ENCODE measurements at regions not wholly inside any gene's neighbourhood (a gene's known extent, or its start where the extent isn't known, plus 50 kb on each side); places are given as distances from the start of the nearest gene placed in this dataset.

DNA sequence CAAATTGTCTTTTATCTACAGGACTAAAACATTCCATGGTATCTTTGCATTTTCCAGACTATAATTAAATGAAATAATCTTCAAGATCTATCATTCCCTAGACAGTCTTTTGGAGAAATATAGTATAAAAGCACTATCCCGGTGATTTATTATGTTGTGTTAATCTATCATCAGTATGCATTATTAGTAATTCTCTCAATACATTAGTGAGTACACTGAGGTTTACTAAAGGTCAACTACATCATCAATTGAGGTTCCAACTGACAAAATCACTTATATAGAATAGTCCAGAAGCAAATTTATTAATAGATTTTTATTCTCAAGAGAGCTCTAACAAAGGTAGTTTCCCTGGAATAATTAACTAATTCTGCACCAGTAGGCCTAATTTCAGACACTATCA is 169.6 kb downstream of the KCNA4 start:
- no peak for DNase-seq (ENCODE audit: low read depth)
- Mint-ChIP-seq H3K4me3 (ENCODE audit: unreplicated experiment) (no peak overlapping the region), H3K36me3 (ENCODE audit: low read depth, unreplicated experiment) (no peaks in the 10 kb centered on the region), H3K27ac (ENCODE audit: unreplicated experiment) (no peak overlapping the region), H3K4me1 (ENCODE audit: low read depth, unreplicated experiment) (no peaks in the 10 kb centered on the region), H3K27me3 (ENCODE audit: low read depth, unreplicated experiment) (no peaks in the 10 kb centered on the region), H3K9me3 (ENCODE audit: unreplicated experiment) (no peaks in the 10 kb centered on the region)
- Histone ChIP-seq H2AFZ (ENCODE audit: low read depth, low read length) (no peak overlapping the region), H3K9me3 (ENCODE audit: insufficient read depth, low read depth, low read length) (no peaks in the 10 kb centered on the region), H3K9ac (ENCODE audit: low read length) (no peak overlapping the region), H3K79me2 (ENCODE audit: insufficient read depth, low read length) (no peaks in the 10 kb centered on the region), H4K20me1 (ENCODE audit: insufficient read depth, low read length) (no peaks in the 10 kb centered on the region), H3K27me3 (ENCODE audit: insufficient read depth, low read length) (no peaks in the 10 kb centered on the region), H3K4me3 (ENCODE audit: insufficient read depth, low read depth, low read length) (no peak overlapping the region), H3K4me2 (ENCODE audit: low read length) (no peak overlapping the region), H3K4me1 (ENCODE audit: insufficient read depth, low read length) (no peaks in the 10 kb centered on the region), H3K36me3 (ENCODE audit: insufficient read depth, low read length) (no peaks in the 10 kb centered on the region), H3K27ac (ENCODE audit: low read depth, low read length) (no peak overlapping the region)
- no peak for FAIRE-seq
- TF ChIP-seq, protein P1, sequence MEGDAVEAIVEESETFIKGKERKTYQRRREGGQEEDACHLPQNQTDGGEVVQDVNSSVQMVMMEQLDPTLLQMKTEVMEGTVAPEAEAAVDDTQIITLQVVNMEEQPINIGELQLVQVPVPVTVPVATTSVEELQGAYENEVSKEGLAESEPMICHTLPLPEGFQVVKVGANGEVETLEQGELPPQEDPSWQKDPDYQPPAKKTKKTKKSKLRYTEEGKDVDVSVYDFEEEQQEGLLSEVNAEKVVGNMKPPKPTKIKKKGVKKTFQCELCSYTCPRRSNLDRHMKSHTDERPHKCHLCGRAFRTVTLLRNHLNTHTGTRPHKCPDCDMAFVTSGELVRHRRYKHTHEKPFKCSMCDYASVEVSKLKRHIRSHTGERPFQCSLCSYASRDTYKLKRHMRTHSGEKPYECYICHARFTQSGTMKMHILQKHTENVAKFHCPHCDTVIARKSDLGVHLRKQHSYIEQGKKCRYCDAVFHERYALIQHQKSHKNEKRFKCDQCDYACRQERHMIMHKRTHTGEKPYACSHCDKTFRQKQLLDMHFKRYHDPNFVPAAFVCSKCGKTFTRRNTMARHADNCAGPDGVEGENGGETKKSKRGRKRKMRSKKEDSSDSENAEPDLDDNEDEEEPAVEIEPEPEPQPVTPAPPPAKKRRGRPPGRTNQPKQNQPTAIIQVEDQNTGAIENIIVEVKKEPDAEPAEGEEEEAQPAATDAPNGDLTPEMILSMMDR (IDR thresholded peaks at IDR 0.05; ENCODE audit: insufficient read depth, low read depth, low read length): no peak
- no peak for TF ChIP-seq EZH2 (IDR thresholded peaks at IDR 0.05; ENCODE audit: insufficient read depth, low read length)

DNA sequence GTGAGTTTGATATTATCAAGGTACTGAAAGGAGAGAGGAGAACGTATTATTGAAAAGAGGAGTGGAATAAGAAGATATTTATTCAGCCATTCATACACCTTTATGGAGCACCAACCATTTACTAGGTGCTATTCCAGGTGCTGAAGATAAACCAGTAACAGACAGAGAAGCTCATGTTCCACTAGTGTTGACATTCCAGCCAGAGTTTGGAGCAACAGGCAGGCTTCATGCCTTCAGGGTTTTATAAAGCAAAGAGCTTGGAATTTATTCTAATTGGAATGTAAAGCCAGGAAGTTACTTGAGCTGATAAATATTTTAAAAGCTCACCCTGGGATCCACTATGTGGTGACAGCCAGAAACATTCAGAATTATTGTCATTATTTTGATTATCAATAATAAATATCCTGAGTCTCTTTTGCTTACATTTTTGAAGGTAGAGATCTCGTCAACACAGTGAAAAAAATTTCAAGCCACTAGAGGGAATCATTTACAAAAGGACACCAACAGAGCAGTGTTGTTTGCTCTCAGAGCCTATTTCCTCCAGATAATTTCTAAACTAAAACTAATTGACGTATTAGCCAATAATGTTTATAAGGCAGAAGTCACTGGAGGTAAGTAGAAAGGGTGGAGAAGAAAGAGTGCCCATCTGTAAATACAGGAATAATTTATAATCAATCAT is 172.0 kb downstream of the KCNA4 start:
- Mint-ChIP-seq H3K36me3 (ENCODE audit: low read depth, unreplicated experiment) (no peaks in the 10 kb centered on the region), H3K4me1 (ENCODE audit: low read depth, unreplicated experiment) (no peaks in the 10 kb centered on the region), H3K9me3 (ENCODE audit: unreplicated experiment) (no peaks in the 10 kb centered on the region), H3K4me3 (ENCODE audit: unreplicated experiment) (no peak overlapping the region), H3K27ac (ENCODE audit: unreplicated experiment) (no peak overlapping the region), H3K27me3 (ENCODE audit: low read depth, unreplicated experiment) (no peaks in the 10 kb centered on the region)
- H3K27ac ChIP-seq (ENCODE audit: low read depth, low read length): no peak overlapping the region
- DNase-seq (ENCODE audit: low read depth) (no peak), FAIRE-seq (no peak)
- no peaks in the 10 kb centered on the region for H3K27me3 ChIP-seq (ENCODE audit: insufficient read depth, low read length)
- H2AFZ ChIP-seq (ENCODE audit: low read depth, low read length): no peak overlapping the region
- no peak for TF ChIP-seq EZH2 (IDR thresholded peaks at IDR 0.05; ENCODE audit: insufficient read depth, low read length)
- TF ChIP-seq, protein P1 (IDR thresholded peaks at IDR 0.05; ENCODE audit: insufficient read depth, low read depth, low read length): no peak
- H4K20me1 ChIP-seq (ENCODE audit: insufficient read depth, low read length): no peaks in the 10 kb centered on the region
- H3K4me2 ChIP-seq (ENCODE audit: low read length): no peak overlapping the region
- H3K79me2 ChIP-seq (ENCODE audit: insufficient read depth, low read length): no peaks in the 10 kb centered on the region
- H3K4me3 ChIP-seq (ENCODE audit: insufficient read depth, low read depth, low read length): no peak overlapping the region
- no peak overlapping the region for H3K9ac ChIP-seq (ENCODE audit: low read length)
- H3K36me3 ChIP-seq (ENCODE audit: insufficient read depth, low read length): no peaks in the 10 kb centered on the region
- no peaks in the 10 kb centered on the region for H3K4me1 ChIP-seq (ENCODE audit: insufficient read depth, low read length)
- H3K9me3 ChIP-seq (ENCODE audit: insufficient read depth, low read depth, low read length): no peaks in the 10 kb centered on the region

DNA sequence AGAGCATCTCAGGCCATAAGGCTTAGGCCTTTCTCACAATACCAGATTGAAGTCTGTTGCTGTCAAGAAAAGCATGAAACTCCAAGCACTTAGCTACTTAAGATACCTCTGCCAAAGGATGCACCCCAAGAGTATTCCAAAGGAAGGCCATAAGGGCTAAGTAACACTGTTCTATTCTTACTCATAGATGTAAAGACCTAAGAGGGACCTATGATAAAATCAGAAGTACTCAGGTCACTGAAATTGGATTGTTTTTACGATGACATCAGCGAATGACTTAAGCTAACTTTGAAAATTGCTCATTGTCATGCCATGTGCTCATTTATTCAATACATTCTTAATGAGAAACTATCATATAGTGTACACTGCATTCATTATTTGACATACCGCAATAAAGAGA is 172.8 kb downstream of the KCNA4 start:
- H3K36me3 ChIP-seq (ENCODE audit: insufficient read depth, low read length): no peaks in the 10 kb centered on the region
- H3K27ac Mint-ChIP-seq (ENCODE audit: unreplicated experiment): no peak overlapping the region
- no peaks in the 10 kb centered on the region for H3K36me3 Mint-ChIP-seq (ENCODE audit: low read depth, unreplicated experiment)

More for the DNA sequence above, 172.8 kb downstream of the KCNA4 start:
- no peak for DNase-seq (ENCODE audit: low read depth)
- no peaks in the 10 kb centered on the region for H3K27me3 Mint-ChIP-seq (ENCODE audit: low read depth, unreplicated experiment)
- Histone ChIP-seq H3K79me2 (ENCODE audit: insufficient read depth, low read length) (no peaks in the 10 kb centered on the region), H3K9me3 (ENCODE audit: insufficient read depth, low read depth, low read length) (no peaks in the 10 kb centered on the region), H4K20me1 (ENCODE audit: insufficient read depth, low read length) (no peaks in the 10 kb centered on the region), H3K4me1 (ENCODE audit: insufficient read depth, low read length) (no peaks in the 10 kb centered on the region), H3K4me2 (ENCODE audit: low read length) (no peak overlapping the region), H3K27me3 (ENCODE audit: insufficient read depth, low read length) (no peaks in the 10 kb centered on the region), H3K27ac (ENCODE audit: low read depth, low read length) (no peak overlapping the region), H3K9ac (ENCODE audit: low read length) (no peak overlapping the region), H2AFZ (ENCODE audit: low read depth, low read length) (no peak overlapping the region), H3K4me3 (ENCODE audit: insufficient read depth, low read depth, low read length) (no peak overlapping the region)
- H3K9me3 Mint-ChIP-seq (ENCODE audit: unreplicated experiment): no peaks in the 10 kb centered on the region
- no peak overlapping the region for H3K4me3 Mint-ChIP-seq (ENCODE audit: unreplicated experiment)
- TF ChIP-seq, protein P1 (IDR thresholded peaks at IDR 0.05; ENCODE audit: insufficient read depth, low read depth, low read length): no peak
- no peak for TF ChIP-seq EZH2 (IDR thresholded peaks at IDR 0.05; ENCODE audit: insufficient read depth, low read length)
- H3K4me1 Mint-ChIP-seq (ENCODE audit: low read depth, unreplicated experiment): no peaks in the 10 kb centered on the region
- no peak for FAIRE-seq
